Fibroblast of pulmonary artery (primary cell): ENCODE measurements at regions not wholly inside any gene's neighbourhood (a gene's known extent, or its start where the extent isn't known, plus 50 kb on each side); places are given as distances from the start of the nearest gene placed in this dataset.

ENCODE experiments used
- DNase-seq: peaks from one replicate; pipeline ENCODE4 v3.0.0-alpha.2; 2010; ENCODE audit warnings: low read depth
- H3K4me3 ChIP-seq: replicated peaks from 2 replicates; pipeline ENCODE4 v1.5.1; 2011; ENCODE audit warnings: low read depth, mild to moderate bottlenecking, control low read depth, low read length, moderate library complexity
- TF ChIP-seq, protein P1 (sequence below): IDR thresholded peaks from 2 replicates; pipeline ENCODE4 v1.5.1; 2011; ENCODE audit warnings: mild to moderate bottlenecking, control low read depth, low read length, inconsistent platforms; ENCODE audit errors: missing control alignments

GRCh38 chr1:60769082-60769481 lies 313.3 kb upstream of the NFIA start:
- no peak for DNase-seq
- TF ChIP-seq, protein P1, sequence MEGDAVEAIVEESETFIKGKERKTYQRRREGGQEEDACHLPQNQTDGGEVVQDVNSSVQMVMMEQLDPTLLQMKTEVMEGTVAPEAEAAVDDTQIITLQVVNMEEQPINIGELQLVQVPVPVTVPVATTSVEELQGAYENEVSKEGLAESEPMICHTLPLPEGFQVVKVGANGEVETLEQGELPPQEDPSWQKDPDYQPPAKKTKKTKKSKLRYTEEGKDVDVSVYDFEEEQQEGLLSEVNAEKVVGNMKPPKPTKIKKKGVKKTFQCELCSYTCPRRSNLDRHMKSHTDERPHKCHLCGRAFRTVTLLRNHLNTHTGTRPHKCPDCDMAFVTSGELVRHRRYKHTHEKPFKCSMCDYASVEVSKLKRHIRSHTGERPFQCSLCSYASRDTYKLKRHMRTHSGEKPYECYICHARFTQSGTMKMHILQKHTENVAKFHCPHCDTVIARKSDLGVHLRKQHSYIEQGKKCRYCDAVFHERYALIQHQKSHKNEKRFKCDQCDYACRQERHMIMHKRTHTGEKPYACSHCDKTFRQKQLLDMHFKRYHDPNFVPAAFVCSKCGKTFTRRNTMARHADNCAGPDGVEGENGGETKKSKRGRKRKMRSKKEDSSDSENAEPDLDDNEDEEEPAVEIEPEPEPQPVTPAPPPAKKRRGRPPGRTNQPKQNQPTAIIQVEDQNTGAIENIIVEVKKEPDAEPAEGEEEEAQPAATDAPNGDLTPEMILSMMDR = no peak
- H3K4me3 ChIP-seq = no peak overlapping the region

- DNase-seq = peak; percentile 55
- H3K4me3 ChIP-seq = no peak overlapping the region
- TF ChIP-seq, protein P1 = peak; percentile 69
Observed at GRCh38 chr1:60765204-60765603, 317.2 kb upstream of the NFIA start.

GRCh38 chr1:60764489-60764888 lies 317.9 kb upstream of the NFIA start:
- TF ChIP-seq, protein P1 = no peak
- peak; percentile 46 for DNase-seq
- no peak overlapping the region for H3K4me3 ChIP-seq

GRCh38 chr1:60763741-60764140 lies 318.6 kb upstream of the NFIA start:
- TF ChIP-seq, protein P1 = no peak
- no peak overlapping the region for H3K4me3 ChIP-seq
- no peak for DNase-seq

- TF ChIP-seq, protein P1 = no peak
- H3K4me3 ChIP-seq = no peak overlapping the region
- peak; percentile 6 for DNase-seq
Observed at GRCh38 chr1:60762911-60763310, 319.4 kb upstream of the NFIA start.

DNA sequence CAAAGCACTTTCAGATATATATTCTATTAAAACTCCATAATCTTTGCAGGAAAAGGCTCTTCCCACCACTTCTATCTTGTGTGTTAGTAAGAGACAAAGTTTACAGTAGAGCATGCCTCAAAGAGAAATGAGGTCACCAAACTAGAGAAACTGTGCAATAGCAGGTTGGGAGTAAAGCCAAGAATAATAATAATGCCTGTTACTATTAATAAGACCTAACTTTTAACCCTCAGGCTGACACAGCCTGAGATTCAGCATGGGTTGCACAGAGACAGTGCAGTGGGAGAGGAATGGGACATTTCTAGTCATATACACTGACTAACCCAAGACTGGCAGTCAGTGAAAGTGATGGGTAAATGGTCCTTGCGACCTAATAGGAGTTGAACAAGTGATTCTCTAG lies 320.2 kb upstream of the NFIA start:
- TF ChIP-seq, protein P1 = no peak
- no peak overlapping the region for H3K4me3 ChIP-seq
- DNase-seq = peak; percentile 77

DNA sequence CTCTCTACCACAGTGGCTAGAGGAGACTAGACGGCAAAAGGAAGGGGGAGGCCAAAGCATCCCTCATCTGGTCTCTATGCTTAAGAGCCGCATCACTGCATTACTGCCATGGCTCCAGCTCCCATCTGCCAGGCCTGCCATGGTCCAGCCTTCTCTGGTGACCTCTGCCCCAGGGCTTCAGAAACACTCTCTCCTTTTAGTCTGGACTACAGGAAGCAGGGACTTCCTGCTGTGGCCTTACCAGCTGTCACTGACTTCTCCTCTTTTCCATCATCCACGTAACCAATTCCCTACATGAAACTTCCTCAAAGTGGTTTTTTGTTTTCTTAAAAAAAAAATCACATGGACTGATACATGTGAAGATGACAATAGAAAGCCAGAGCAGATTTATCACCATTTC lies 323.1 kb upstream of the NFIA start:
- no peak for DNase-seq
- TF ChIP-seq, protein P1 = no peak
- no peak overlapping the region for H3K4me3 ChIP-seq
